Testis (tissue), 2 donors: ENCODE measurements at regions not wholly inside any gene's neighbourhood (a gene's known extent, or its start where the extent isn't known, plus 50 kb on each side); places are given as distances from the start of the nearest gene placed in this dataset.

Experiments
- POLR2A ChIP-seq: fragments of 450-650 bp; IDR thresholded peaks from one replicate; pipeline ENCODE4 v1.6.1; 2017; ENCODE audit warnings: antibody characterized with exemption, mild to moderate bottlenecking, moderate library complexity
- TF ChIP-seq, protein P1 (sequence below), 3 experiments: fragments of 450-650 bp in 2 of 3; fragments of 200-600 bp in 1 of 3; sonication (generic) in 1 of 3; IDR thresholded peaks; one replicate each; pipeline ENCODE4 v1.5.1; 2016 to 2019; ENCODE audit warnings: antibody characterized with exemption in 3 of 3, mild to moderate bottlenecking in 2 of 3, moderate library complexity in 1 of 3

- TF ChIP-seq, protein P1, sequence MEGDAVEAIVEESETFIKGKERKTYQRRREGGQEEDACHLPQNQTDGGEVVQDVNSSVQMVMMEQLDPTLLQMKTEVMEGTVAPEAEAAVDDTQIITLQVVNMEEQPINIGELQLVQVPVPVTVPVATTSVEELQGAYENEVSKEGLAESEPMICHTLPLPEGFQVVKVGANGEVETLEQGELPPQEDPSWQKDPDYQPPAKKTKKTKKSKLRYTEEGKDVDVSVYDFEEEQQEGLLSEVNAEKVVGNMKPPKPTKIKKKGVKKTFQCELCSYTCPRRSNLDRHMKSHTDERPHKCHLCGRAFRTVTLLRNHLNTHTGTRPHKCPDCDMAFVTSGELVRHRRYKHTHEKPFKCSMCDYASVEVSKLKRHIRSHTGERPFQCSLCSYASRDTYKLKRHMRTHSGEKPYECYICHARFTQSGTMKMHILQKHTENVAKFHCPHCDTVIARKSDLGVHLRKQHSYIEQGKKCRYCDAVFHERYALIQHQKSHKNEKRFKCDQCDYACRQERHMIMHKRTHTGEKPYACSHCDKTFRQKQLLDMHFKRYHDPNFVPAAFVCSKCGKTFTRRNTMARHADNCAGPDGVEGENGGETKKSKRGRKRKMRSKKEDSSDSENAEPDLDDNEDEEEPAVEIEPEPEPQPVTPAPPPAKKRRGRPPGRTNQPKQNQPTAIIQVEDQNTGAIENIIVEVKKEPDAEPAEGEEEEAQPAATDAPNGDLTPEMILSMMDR (IDR thresholded peaks at IDR 0.05), result no peak
- no peak for TF ChIP-seq POLR2A
These were observed 147.3 kb upstream of the C11orf58 start for GRCh38 chr11:16591157-16591556.
